ENCODE measurements at regions not wholly inside any gene's neighbourhood (a gene's known extent, or its start where the extent isn't known, plus 50 kb on each side); places are given as distances from the start of the nearest gene placed in this dataset.

DNA sequence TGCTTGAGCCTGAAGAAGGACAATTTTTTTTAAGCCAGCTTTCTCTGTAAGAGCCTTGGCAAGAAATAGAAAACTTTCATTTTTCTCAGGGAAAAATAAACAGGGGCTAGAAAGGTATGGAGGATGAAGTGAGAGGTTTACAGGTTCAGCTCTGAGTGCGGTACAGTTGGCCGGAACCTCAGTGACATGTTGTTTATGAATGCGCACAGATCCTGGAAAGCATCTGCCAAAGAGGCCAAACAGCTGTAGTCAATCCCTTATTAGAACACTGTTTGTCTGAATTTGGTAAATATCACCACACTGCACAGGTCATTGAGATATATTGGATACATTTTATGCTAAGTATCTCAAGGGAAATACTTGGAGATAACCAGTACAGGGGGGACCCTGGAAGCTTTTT is 561.8 kb upstream of the MDFIC2 start:
- WGBS, 2 donors, result 74 to 86% methylated on average over 3 of the region's 3 CpGs
- Histone ChIP-seq H3K27ac (ENCODE audit: low read depth in 1 of 2, low read length in 1 of 2) (no peak overlapping the region), H3K9me3 (ENCODE audit: control insufficient read depth in 4 of 4, insufficient read depth in 3 of 4, low read length in 3 of 4) (peaks cover 0 to 4% (median 3%) of the 10 kb centered on the region in 4 donors), H3K27me3 (ENCODE audit: control insufficient read depth in 3 of 3, insufficient read depth in 3 of 3, low read length in 2 of 3) (no peaks in the 10 kb centered on the region), H3K4me1 (ENCODE audit: control insufficient read depth in 5 of 5, insufficient read depth in 5 of 5, low read length in 5 of 5) (peaks cover 0 to 18% (median 0%) of the 10 kb centered on the region in 5 donors), H3K36me3 (ENCODE audit: control insufficient read depth in 4 of 4, insufficient read depth in 4 of 4, low read length in 4 of 4) (no peaks in the 10 kb centered on the region), H3K9ac (ENCODE audit: insufficient read depth in 1 of 2, low read length in 2 of 2) (no peak overlapping the region), H3K4me3 (no peak overlapping the region)
- TF ChIP-seq, protein P1, sequence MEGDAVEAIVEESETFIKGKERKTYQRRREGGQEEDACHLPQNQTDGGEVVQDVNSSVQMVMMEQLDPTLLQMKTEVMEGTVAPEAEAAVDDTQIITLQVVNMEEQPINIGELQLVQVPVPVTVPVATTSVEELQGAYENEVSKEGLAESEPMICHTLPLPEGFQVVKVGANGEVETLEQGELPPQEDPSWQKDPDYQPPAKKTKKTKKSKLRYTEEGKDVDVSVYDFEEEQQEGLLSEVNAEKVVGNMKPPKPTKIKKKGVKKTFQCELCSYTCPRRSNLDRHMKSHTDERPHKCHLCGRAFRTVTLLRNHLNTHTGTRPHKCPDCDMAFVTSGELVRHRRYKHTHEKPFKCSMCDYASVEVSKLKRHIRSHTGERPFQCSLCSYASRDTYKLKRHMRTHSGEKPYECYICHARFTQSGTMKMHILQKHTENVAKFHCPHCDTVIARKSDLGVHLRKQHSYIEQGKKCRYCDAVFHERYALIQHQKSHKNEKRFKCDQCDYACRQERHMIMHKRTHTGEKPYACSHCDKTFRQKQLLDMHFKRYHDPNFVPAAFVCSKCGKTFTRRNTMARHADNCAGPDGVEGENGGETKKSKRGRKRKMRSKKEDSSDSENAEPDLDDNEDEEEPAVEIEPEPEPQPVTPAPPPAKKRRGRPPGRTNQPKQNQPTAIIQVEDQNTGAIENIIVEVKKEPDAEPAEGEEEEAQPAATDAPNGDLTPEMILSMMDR (IDR thresholded peaks at IDR 0.05; ENCODE audit: control extremely low read depth, extremely low read depth), result no peak
- peak; percentile 34 to 74 (median 65) for DNase-seq
- ATAC-seq (ENCODE audit: insufficient read depth, low FRiP score), result no peak

DNA sequence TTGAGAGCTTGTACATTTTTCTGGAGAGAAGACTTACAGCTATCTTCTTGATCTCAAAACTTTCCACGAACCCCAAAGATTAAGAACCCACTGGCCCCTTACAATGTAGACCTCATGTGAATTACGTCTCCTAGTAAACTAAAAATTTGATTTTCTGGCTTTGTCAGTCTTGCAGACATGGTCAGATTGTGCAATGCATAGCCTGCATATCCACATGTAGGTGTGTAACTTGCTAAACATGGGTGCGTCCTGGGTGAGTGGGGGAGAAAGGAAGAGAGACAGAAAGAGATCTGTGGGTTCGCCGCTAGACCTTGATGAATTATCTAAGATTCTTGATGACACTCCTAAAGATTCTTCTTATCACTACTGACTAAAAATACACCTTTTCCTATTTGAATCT is 561.2 kb upstream of the MDFIC2 start:
- DNase-seq, result no peak
- TF ChIP-seq, protein P1 (IDR thresholded peaks at IDR 0.05; ENCODE audit: control extremely low read depth, extremely low read depth), result no peak
- Histone ChIP-seq H3K9ac (ENCODE audit: insufficient read depth in 1 of 2, low read length in 2 of 2) (no peak overlapping the region), H3K27me3 (ENCODE audit: control insufficient read depth in 3 of 3, insufficient read depth in 3 of 3, low read length in 2 of 3) (no peaks in the 10 kb centered on the region), H3K27ac (ENCODE audit: low read depth in 1 of 2, low read length in 1 of 2) (no peak overlapping the region), H3K4me1 (ENCODE audit: control insufficient read depth in 5 of 5, insufficient read depth in 5 of 5, low read length in 5 of 5) (peaks cover 0 to 18% (median 0%) of the 10 kb centered on the region in 5 donors), H3K9me3 (ENCODE audit: control insufficient read depth in 4 of 4, insufficient read depth in 3 of 4, low read length in 3 of 4) (peaks cover 0 to 4% (median 3%) of the 10 kb centered on the region in 4 donors), H3K36me3 (ENCODE audit: control insufficient read depth in 4 of 4, insufficient read depth in 4 of 4, low read length in 4 of 4) (no peaks in the 10 kb centered on the region), H3K4me3 (no peak overlapping the region)
- no peak for ATAC-seq (ENCODE audit: insufficient read depth, low FRiP score)
- 88 to 89% methylated on average over 5 of the region's 5 CpGs for WGBS, 2 donors

DNA sequence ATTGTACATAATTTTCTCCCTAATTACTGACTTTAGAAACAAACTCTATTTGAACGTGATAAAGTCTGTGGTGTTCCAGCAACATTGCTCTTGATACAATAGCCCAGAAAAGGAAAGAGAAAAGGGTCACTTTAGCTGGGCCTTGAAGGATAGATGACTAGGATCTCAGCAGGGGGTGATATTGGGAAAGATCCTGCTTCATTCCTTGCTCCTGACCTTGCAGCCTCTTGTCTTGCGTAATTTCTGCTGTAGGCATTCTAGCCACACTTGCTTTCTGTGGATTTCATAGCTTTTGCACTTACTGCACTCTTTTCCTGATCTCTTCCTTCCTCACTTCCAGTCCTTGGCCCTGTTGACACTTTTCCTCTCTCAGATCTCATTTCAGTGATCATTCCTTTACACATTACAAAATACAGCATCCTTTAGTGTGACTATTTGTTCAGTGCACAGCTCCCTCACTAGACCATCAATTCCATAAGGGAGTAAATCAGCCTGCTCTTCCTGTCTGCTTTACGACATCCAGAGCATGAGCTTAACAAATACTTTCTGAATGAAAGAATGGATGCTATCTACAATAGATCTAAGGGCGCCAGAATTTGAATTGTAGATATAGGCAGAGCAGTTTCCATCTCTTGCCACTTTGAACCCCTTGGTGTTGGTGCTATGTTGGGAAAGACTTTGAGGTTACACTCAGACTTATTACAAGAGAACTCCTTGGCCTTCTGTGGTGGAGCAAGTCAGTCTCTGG is 559.6 kb upstream of the MDFIC2 start:
- Histone ChIP-seq H3K36me3 (ENCODE audit: control insufficient read depth in 4 of 4, insufficient read depth in 4 of 4, low read length in 4 of 4) (no peaks in the 10 kb centered on the region), H3K9ac (ENCODE audit: insufficient read depth in 1 of 2, low read length in 2 of 2) (no peak overlapping the region), H3K27ac (ENCODE audit: low read depth in 1 of 2, low read length in 1 of 2) (no peak overlapping the region), H3K4me1 (ENCODE audit: control insufficient read depth in 5 of 5, insufficient read depth in 5 of 5, low read length in 5 of 5) (peaks cover 0 to 18% (median 0%) of the 10 kb centered on the region in 5 donors), H3K4me3 (no peak overlapping the region), H3K9me3 (ENCODE audit: control insufficient read depth in 4 of 4, insufficient read depth in 3 of 4, low read length in 3 of 4) (peaks cover 0 to 4% (median 1%) of the 10 kb centered on the region in 4 donors), H3K27me3 (ENCODE audit: control insufficient read depth in 3 of 3, insufficient read depth in 3 of 3, low read length in 2 of 3) (no peaks in the 10 kb centered on the region)
- DNase-seq, result peak; percentile 48 to 83 (median 73)
- ATAC-seq (ENCODE audit: insufficient read depth, low FRiP score), result peak; percentile 53
- WGBS, 2 donors, result 86 to 88% methylated on average over 4 of the region's 4 CpGs
- TF ChIP-seq, protein P1 (IDR thresholded peaks at IDR 0.05; ENCODE audit: control extremely low read depth, extremely low read depth), result no peak

Data from lung (tissue), 11 donors.